GM12878 (cell line): ENCODE measurements at regions not wholly inside any gene's neighbourhood (a gene's known extent, or its start where the extent isn't known, plus 50 kb on each side); places are given as distances from the start of the nearest gene placed in this dataset.

Experiments used
- CHD4 ChIP-seq: fragments of 200-600 bp; sonication (generic); IDR thresholded peaks from 2 replicates; pipeline ENCODE4 v1.6.1; 2016; ENCODE audit warnings: mild to moderate bottlenecking
- CUX1 ChIP-seq: IDR thresholded peaks from 2 replicates; pipeline ENCODE4 v1.6.1; 2012; ENCODE audit warnings: improper control_type of control experiment, low read depth, low read length; ENCODE audit not compliant: insufficient replicate concordance
- E2F4 ChIP-seq: IDR thresholded peaks from 2 replicates; pipeline ENCODE4 v1.6.1; 2012; ENCODE audit warnings: low read depth, low read length, improper control_type of control experiment
- LARP7 ChIP-seq: fragments of 450-650 bp; IDR thresholded peaks from 2 replicates; pipeline ENCODE4 v1.6.1; 2017; ENCODE audit warnings: mild to moderate bottlenecking
- MEF2A ChIP-seq: IDR thresholded peaks from 2 replicates; pipeline ENCODE4 v1.6.1; 2011; ENCODE audit warnings: low read depth, mild to moderate bottlenecking, low read length, moderate library complexity; ENCODE audit not compliant: insufficient read depth
- RCOR1 ChIP-seq: conservative IDR thresholded peaks from 2 replicates; pipeline ENCODE4 v1.6.1; 2012; ENCODE audit warnings: low read depth, low read length, improper control_type of control experiment
- ZBTB11 ChIP-seq: fragments of 450-650 bp; formaldehyde crosslinking; IDR thresholded peaks from 2 replicates; pipeline ENCODE4 v1.5.0; 2022; ENCODE audit warnings: mild to moderate bottlenecking, missing genetic modification characterization

- TF ChIP-seq E2F4: no peak
- TF ChIP-seq CUX1: no peak
- no peak for TF ChIP-seq RCOR1
- TF ChIP-seq LARP7: no peak
- TF ChIP-seq MEF2A: no peak
- TF ChIP-seq CHD4: no peak
- TF ChIP-seq ZBTB11 (CRISPR knock-in tag): no peak
Observed at GRCh38 chr5:57626703-57627102, 144.1 kb upstream of the ACTBL2 start (continued).
